NCI-H226 (cell line): ENCODE measurements at regions not wholly inside any gene's neighbourhood (a gene's known extent, or its start where the extent isn't known, plus 50 kb on each side); places are given as distances from the start of the nearest gene placed in this dataset.
"Not testable (repeated sequence)": the region's sequence is repeated elsewhere in the genome, so short reads cannot be mapped to it uniquely, and the experiment has no call there.

ENCODE experiments used
- DNase-seq: peaks from one replicate; pipeline ENCODE4 v3.0.0-alpha.2; 2015

DNA sequence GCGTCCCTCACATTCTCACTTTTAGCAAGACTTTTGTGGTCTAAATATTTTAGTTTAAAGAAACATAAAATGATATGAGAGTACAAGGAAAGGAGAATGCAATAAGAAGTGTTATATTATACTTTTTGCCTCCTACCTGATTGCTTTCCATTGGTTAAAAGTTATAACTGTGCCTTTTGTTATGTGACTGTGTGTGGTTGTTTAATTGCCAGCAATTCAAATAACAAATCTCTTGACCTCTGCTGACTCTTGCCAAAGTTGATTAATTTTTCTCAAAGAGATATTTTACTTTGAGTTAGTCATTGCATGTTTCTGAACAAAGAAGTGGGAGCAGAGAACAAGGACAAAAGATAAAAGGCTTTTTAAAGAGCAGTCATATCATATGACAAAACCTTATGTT, 599.5 kb downstream of the SUCLG1 start:
- no peak for DNase-seq

DNA sequence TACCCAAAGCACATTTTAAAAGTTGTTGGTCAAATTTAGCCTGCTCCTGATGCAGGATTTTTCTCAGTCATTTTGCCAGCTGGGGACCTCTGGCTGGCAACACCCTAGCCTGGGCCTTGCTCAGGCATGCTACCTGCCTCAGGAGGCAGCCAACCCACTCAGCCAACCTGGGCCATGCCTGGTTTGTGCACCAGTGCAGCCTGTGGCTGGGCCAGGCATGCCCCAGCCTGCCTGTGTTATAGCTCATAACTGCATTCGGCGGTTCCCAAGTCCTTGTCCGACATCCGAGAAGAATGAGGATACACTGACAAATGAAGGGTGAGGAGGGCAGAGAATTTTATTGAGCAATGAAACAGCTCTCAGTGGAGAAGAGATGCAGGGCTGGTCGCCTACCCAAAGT, 608.0 kb downstream of the SUCLG1 start:
- no peak for DNase-seq

DNA sequence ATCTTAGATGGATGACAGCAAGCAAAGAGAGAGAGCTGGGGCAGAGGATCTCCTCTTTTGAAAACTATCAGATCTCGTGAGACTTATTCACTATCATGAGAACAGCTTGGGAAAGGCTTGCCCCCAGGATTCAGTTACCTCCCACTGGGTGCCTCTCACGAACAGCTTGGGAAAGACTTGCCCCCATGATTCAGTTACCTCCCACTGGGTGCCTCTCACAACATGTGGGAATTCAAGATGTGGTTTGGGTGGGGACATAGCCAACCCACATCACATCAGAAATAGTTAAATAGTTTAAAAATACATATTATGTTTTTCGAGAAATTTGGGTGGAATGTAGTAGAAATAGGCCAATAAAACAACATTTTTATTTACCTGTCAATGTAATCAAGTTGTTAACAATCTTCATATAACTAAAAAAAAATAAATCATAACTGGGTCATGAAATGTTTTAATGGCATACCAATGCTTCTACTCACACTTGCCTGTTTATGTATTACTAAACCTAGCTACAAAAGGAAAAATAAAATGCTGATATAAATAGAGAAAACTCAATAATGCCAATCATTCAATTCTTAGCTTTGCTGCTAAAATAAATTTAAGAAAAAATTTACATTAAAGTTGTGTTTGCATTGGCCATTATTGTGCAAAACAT, 608.9 kb downstream of the SUCLG1 start:
- no peak for DNase-seq

DNA sequence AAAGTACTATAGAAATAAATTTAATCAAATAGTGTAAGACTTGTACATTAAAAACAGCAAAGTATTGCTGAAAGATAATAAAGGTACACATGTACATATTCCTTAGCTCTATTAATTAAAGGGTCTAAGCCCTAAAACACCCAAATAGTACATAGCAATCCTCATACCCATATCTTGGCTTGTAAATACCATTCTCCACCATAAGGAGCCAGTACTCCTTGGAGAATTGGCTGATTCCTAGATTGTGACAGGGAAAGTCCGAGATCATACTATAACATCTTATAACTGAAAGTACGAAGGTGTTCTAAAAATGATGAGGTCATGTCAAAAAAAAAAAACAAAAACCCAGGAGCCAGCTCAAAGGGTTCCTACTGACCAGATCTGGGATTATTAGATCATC, 614.6 kb downstream of the SUCLG1 start:
- no peak for DNase-seq

DNA sequence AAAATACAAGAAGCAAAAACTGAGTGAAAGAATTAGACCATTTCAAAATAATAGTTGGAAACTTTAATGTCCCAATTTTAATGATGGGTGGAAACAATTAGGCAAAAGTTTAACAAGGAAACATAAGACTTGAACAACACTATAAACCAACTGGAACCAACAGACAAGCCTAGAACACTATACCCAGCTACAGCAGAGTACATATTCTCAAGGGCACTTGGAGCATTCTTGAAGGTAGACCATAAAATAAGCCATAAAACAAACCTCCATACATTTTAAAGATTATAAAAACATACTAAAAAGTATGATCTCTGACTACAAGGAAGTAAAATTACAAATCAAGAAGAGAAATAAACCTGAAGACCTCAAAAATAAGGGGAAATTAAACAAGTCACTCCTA, 616.7 kb downstream of the SUCLG1 start:
- no peak for DNase-seq

DNA sequence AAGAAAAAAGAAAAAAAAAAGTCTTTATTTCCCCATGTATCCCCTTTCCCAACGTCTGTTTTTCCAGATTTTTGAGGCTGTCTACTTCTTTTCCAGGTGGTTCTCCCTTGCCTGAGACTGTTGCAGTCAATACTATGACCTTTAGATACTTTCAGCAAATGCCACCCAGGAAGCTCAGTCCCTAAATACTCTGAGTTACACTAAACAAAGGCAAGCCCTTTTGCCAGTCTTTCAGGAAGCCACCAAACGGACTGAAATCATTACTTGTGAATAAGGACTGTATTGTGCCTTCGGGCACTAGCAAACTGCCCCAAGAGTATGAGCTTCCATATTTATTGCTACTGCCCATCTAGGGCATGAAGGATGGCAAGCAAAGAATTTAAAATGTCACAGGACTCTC, 621.3 kb downstream of the SUCLG1 start:
- no peak for DNase-seq

DNA sequence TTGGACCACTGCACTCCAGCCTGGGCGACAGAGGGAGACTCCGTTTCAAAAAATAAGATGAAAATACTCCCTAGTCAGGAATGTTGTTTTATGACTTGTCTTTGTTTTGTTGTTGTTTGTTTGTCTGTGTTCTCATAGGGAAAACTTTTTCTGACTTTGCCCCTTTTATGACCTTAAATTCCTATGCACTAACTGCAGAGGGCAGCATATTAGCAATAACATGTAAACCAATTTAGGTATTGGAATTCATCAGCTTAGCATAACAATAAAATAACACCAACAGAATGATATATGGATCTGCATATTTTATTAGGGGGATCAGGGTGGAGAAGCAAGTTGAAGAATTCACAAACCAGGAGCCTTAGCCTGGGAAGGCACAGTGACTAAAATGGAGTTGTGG, 631.5 kb downstream of the SUCLG1 start:
- no peak for DNase-seq

DNA sequence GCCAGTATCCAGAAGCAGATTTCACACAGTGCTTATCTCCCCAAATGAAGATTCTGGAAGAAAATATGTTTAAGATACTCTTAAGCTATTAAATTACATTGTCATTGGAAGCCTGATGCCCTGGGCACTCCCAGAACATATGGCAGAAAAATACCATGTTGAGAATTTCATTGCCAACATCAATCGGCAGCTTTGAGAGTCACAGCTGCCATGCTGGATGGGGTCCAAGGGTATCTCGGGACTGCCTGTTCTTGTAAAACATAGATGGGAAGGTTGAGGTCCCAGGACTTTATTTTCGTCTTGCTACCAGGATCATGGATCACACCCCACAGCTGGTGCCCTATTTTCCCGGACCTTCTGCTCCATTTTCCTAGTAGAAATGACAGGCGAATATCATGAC, 632.5 kb downstream of the SUCLG1 start:
- no peak for DNase-seq

DNA sequence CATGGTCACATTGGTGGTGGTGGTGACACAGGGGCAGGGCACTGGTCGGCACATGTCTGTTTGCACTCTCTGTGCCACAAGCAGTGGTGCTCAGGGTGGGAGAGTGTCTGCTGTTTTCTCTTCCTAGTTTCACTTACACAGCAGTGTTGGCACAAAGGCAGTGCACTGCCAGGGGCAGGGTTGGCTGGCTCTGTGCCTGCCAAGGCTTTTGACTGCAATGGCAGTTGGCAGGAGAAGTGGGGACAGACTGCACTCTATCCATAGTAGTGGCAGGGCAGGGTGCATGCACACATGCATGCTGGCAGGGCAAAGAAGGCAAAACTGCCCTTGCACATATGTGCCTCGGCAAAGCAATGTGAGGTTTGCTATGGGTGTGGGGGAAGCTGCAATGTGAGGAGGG, 635.9 kb downstream of the SUCLG1 start:
- no peak for DNase-seq

DNA sequence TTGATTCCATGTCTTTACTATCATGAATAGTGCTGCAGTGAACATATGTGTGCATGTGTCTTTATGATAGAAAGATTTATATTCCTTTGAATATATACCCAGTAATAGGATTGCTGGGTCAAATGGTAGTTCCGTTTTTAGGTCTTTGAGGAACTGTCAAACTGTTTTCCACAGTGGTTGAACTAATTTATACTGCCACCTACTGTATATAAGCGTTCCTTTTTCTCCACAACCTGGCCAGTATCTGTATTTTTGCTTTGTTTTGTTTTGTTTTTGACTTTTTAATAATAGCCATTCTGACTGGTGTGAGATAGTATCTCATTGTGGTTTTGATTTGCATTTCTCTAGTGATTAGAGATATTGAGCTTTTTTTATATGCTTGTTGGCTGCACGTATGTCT, 641.6 kb downstream of the SUCLG1 start:
- DNase-seq: no peak

DNA sequence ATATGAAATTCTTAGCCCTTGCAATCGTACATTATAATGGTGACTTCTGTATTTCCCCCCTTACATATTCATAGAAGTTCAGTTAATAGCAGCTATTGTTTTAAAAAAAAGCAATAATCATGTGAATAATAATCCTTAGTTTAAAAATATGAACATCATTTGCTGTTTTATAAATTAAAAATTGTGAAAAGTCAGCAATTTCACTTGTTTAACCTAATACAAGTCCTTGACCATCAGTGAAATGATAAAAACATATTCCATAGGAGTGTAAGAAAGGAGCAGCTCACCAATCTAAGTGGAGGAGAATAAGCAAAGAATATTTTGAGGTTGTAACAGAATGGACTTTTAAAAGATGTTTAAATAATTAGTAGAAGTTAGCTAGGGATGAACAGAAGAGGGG, 650.2 kb downstream of the SUCLG1 start:
- no peak for DNase-seq

DNA sequence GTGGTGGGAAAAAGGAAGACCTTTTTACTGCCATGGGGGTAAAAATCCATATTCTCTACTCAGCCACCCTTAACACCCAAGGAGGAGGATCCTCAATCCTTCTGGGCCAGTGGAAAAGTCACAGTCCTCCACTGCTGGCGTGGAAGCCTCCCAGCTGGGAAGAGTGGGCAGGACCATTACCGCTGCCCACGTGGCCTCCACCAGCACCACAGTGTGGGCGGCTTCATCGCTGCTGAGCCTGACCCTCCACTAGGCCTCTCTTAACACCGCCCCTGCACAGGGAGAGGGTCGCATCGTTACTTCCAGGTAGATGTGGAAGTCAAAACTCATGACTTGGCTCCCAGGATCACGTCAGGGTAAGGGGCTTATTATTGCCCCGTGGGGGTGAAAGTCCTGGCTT, 656.5 kb downstream of the SUCLG1 start:
- no peak for DNase-seq

DNA sequence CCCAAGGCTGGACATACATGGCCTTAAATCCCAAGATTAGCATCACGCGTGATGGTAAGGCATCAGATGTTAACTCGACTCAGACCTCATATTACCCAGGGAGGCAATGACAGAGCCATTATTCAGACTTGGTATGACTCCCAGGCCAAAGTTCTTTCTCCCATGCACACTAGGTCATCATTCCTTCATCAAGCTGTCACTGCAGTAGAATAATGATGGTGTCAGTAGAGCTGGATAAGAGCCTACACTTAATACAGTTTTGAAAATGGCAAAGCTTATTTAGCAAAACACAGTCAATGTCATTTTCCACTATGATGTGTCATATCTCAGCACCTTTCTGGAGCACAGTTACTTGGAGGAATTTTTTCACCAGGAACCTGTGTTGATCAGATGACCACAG, 663.3 kb downstream of the SUCLG1 start:
- DNase-seq: no peak

DNA sequence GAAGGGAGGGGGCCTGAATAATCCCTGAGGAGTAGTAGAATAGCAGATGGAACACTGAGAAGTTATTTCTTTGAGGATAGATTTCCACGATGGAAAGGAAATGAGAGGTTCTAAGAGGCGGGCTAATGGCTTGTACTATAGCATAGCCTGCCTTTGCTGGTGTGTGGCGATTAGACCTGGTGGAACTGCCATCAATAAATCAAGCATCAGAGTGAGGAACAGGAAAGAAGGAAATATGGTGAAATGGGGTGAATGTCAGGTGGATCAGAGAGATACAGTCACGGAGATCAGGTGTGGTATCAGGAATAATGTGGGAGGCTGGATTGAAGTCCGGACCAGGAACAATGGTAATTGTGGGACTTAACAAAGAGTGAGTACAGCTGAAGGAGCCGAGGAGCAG, 668.6 kb downstream of the SUCLG1 start:
- DNase-seq: not testable (repeated sequence)

DNA sequence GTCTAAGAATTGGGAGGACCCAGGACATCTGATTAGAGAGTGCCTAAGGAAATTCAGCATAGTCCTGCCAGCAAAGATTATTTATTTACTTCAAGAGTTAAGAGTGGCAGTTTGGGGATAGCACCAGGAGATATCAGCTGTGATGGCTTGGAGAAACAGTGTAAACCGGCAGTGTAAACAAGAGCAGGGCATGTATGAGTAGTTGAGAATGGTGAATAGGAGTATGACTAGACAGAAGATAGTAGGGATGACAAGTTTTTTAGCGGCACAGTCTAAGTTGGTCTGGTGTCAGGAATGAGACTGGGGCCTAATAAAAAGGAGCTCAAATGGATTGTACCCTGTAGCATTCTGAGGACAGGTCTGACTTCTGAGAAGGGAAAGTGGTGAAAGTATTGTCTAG, 669.4 kb downstream of the SUCLG1 start:
- not testable (repeated sequence) for DNase-seq

DNA sequence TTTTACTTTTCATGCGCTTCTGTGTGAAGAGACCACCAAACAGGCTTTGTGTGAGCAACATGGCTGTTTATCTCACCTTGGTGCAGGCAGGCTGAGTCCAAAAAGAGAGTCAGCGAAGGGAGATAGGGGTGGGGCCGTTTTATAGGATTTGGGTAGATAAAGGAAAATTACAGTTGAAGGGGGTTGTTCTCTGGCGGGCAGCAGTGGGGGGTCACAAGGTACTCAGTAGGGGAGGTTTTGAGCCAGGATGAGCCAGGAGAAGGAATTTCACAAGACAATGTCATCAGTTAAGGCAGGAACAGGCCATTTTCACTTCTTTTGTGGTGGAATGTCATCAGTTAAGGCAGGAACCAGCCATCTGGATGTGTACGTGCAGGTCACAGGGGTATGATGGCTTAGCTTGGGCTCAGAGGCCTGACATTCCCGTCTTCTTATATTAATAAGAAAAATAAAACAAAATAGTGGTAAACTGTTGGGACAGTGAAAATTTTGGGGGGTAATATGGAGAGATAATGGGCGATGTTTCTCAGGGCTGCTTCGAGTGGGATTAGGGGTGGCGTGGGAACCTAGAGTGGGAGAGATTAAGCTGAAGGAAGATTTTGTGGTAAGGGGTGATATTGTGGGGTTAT, 670.0 kb downstream of the SUCLG1 start:
- not testable (repeated sequence) for DNase-seq

DNA sequence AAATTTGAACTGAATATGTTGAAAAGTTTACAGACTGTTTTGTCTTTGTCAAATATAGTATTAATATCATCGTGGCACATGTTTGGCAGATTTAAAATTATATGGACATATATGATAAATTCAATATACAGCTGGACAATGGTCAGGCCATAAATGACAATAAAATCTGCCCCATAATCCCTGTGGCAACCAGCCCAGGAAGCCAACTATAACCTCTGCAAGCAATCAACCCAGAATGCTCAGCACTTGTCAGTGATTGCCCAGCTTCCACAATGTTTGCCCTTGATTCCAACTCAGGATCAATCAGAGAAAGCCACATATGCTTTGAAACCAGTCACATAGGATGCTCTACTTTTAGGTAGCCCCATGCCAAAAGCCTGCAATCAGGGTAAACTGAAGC, 671.9 kb downstream of the SUCLG1 start:
- DNase-seq: no peak

DNA sequence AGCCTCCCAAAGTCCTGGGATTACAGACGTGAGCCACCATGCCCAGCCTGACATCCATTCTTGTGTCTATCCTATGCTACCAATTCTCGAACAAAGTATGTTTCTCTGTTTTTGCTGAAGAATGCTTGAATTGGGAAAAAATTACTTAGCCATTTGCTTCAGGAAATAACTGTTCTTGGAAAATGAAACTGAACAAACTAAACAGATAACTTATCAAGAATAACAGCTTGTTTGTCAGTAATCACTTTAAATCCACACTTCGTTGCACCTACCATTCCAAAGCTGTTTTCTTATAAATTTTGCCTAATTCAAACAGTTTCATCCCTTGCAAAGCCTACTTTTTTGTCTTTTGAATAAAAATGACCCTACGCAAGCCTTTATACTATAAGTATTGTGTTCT, 672.9 kb downstream of the SUCLG1 start:
- no peak for DNase-seq

DNA sequence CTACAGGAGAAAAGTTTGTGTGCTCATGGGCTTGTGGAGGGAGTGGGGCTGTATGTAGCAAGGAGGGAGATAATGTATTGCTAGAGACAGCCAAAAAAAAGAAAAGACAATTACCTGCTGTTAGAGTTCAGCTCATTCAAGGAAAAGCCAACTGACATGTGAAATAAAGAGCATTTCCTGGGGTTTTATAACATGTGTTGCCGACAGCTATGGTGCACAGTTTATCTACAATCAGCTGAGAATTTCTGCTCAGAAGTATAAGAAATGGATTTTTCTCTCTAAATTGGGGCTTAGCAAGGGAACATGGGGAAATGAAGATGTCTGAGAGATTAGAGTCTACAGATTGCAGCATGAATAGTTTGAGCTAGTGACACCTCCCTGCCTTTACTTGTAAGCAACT, 674.1 kb downstream of the SUCLG1 start:
- DNase-seq: no peak

DNA sequence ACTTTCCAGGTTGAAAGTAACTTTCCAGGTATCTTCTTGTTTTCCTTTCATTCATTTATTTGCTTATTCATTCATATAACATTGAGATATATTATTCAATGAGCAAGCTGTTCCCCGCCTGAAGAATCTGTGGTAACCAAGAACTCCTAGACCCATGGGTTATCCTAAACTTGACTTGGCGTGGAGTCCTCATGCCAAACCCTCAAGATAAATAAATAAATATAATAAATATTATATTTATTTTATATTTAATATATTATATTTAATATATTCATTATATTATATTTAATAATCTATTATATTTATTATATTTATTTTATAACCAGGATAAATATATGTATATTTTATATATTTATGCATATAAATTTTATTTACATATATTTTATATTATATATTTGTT, 674.8 kb downstream of the SUCLG1 start:
- DNase-seq: no peak

DNA sequence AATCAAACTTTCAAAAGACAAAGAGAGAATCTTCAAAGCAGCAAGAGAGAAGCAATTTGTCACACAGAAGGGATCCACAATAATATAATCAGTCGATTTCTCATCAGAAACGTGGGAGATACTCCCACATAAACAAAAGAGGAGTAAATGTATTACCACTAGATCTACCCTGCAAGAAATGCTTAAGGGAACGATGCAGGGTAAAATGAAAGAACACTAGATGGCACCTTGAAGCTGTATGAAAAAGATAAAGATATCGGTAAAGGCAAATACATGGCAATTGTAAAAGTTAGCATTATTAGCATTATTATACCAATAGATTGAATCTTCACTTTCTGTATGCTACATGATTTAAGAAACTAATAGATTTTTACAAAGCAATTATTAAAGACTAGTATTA, 677.0 kb downstream of the SUCLG1 start:
- no peak for DNase-seq

DNA sequence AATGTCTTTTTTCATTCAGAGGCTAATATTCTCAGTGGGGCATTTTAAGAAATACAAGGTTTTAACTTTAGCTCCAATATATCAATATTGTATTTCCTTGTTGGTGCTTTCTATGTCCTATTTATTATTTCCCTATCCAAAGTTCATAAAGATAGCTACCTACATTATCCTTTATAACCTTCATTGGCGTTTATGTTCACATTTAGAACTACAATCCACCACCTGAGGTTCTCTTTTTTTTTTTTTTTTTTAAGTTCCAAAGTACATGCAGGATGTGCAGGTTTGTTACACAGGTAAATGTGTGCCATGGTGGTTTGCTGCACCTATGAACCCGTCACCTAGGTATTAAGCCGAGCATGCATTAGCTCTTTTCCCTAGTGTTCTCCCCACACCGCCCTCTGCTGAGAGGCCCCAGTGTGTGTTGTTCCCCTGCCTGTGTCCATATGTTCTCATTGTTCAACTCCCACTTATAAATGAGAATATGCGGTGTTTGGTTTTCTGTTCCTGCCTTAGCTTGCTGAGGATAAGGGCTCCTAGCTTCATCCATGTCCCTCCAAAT, 694.6 kb downstream of the SUCLG1 start:
- no peak for DNase-seq

DNA sequence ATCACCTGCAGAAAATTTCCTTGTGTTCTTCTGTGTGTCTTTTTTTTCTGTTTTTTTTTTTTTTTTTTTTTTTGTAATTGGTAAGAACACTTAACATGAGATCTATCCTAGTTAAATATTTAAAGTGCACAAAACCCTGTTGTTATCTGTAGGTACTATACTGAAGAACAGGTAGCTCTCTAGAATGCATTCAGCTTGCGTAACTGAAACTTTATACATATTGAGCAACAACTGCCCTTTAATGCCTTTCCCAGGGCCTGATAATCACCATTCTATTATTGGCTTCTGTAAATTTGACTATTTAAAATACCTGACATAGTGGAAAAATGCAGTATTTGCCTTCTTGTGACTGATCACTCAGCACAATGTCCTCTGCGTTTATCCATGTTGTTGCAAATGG, 701.8 kb downstream of the SUCLG1 start:
- no peak for DNase-seq

DNA sequence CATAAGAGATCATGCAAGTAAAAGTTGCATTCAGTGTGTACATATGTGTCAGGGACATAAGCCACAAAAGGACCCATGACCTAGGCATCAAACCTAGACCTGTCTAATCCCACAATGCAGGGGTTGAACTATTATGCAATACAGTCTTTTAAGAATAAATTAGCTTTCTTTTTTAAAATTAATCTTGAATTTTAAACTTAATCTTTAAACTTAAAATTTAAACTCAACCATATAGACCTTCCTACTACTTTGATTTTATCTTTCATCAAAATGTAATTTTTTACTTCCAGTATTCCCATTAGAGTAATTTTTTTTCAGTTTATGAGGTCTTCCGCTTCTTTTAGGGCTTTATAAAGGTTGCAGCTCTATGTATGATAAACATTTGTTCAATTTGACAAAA, 702.9 kb downstream of the SUCLG1 start:
- DNase-seq: no peak

DNA sequence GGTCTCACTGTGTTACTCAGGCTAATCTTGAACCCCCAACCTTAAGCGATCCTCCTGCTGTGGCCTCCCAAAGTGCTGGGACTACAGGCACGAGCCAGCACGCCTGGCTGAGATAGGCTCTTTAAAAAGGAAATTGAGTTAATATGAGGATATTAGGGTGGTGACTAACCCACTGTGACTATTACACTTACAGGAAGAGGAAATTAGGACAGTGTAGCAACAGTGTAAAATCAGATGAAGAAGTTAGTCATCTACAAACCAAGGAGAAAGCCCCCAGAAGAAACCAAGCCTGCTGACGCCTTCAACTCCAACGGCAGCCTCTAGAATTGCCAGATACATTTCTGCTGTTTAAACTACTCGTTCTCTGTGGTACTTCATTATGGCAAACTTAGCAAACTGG, 711.9 kb downstream of the SUCLG1 start:
- DNase-seq: no peak
